Brain microvascular endothelial cell (primary cell): ENCODE measurements at regions not wholly inside any gene's neighbourhood (a gene's known extent, or its start where the extent isn't known, plus 50 kb on each side); places are given as distances from the start of the nearest gene placed in this dataset.

Source experiments
- DNase-seq: peaks from one replicate; pipeline ENCODE4 v3.0.0-alpha.2; 2020
- H3K27ac ChIP-seq: fragments of 250-450 bp; sonication (Bioruptor Pico); 2 replicates; pipeline ENCODE4 v1.5.1; 2020; ENCODE audit warnings: mild to moderate bottlenecking, moderate library complexity
- H3K27me3 ChIP-seq: fragments of 250-450 bp; sonication (Bioruptor Pico); replicated peaks from 2 replicates; pipeline ENCODE4 v1.5.1; 2020; ENCODE audit warnings: mild to moderate bottlenecking
- H3K36me3 ChIP-seq: fragments of 250-450 bp; sonication (Bioruptor Pico); replicated peaks from 2 replicates; pipeline ENCODE4 v1.5.1; 2020; ENCODE audit warnings: mild to moderate bottlenecking
- H3K4me3 ChIP-seq: 2 replicates; pipeline ENCODE4 v1.5.1; 2011; ENCODE audit warnings: low read depth, mild to moderate bottlenecking, control low read depth, low read length, moderate library complexity
- in situ Hi-C: cut with HindIII; loops from 2 replicates; pipeline ENCODE4 v1.10.0; 2017; ENCODE audit warnings: low sequenced_read_pairs, low pct_ligation_motif_present
- TF ChIP-seq, protein P1 (sequence below): IDR thresholded peaks from 2 replicates; pipeline ENCODE4 v1.5.1; 2011; ENCODE audit warnings: low read depth, mild to moderate bottlenecking, moderate library complexity, low read length, control low read depth, inconsistent platforms; ENCODE audit errors: missing control alignments

DNA sequence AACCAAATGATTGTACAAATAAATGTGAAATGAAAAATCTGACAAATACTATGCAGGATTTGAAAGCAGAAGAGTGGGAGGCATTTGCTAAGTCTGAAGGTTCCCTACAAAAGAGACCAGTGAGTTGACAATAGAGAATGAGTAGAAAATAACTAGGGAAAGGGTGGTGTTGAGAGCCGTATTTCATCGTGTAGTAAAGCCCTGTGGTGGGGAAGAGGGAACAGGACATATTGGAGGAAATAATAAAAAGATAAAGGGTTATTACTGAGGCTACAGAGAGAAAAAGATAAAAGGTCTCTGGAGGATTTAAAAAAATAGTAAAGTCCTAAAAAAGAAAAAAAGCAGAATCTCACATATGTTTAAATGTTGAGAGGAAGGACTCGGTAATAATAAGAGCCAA is 268.8 kb downstream of the DUSP6 start:
- Histone ChIP-seq H3K4me3 (no peak overlapping the region), H3K36me3 (no peaks in the 10 kb centered on the region), H3K27ac (no peak overlapping the region), H3K27me3 (no peaks in the 10 kb centered on the region)
- in situ Hi-C loops, result no loop called here
- DNase-seq, result no peak
- TF ChIP-seq, protein P1, sequence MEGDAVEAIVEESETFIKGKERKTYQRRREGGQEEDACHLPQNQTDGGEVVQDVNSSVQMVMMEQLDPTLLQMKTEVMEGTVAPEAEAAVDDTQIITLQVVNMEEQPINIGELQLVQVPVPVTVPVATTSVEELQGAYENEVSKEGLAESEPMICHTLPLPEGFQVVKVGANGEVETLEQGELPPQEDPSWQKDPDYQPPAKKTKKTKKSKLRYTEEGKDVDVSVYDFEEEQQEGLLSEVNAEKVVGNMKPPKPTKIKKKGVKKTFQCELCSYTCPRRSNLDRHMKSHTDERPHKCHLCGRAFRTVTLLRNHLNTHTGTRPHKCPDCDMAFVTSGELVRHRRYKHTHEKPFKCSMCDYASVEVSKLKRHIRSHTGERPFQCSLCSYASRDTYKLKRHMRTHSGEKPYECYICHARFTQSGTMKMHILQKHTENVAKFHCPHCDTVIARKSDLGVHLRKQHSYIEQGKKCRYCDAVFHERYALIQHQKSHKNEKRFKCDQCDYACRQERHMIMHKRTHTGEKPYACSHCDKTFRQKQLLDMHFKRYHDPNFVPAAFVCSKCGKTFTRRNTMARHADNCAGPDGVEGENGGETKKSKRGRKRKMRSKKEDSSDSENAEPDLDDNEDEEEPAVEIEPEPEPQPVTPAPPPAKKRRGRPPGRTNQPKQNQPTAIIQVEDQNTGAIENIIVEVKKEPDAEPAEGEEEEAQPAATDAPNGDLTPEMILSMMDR, result no peak

DNA sequence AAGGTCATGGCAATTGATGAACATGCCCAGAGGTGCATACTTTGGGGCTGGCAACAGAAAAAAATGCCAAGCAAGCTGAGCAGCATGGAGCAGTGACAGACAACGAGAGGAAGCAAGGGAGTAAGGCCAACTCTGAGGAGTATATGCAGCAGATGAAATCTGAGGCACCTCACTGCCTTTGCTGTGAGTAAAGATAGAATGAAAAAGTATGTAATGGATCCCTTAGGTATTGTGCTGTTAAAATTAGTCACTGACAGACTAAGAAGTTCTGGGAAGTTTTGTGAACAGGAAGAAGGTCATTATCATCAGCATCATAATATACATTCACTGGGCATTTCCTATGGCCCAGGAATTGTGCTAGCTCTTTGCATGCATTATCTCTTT is 269.9 kb downstream of the DUSP6 start:
- in situ Hi-C loops, result no loop called here
- no peak overlapping the region for H3K4me3 ChIP-seq
- no peaks in the 10 kb centered on the region for H3K27me3 ChIP-seq
- no peak overlapping the region for H3K27ac ChIP-seq
- TF ChIP-seq, protein P1, result no peak
- no peaks in the 10 kb centered on the region for H3K36me3 ChIP-seq
- no peak for DNase-seq

DNA sequence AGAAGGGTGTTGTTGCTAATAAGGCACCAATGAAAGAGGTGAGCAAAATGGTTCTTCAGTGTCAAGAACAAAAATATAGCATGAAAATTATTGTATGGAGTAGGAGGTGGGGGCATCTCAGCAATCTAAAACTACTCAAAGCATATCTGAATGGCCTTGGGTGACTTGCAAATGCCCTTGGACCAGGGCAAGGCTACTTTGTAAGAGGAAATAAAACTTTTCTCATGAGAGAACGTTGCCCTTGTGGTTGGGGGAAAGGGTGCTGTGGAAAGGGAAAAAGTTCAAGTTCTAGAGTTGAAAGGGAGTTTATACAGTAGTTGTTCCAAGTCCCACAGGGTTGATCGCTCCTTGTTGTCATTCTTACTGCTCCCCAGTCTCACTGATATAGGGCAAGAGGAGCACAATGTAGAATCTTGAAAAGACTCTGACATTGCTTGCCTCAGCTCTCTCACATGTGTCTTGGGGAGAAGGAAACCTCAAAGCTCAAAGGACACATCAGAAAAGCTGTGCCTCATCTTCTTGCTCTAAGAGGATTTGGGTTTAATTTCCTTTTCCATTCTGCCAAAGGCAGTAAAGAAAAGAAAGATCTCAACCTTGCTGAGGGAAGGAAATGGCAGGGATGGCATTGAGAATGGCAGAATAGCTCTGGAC is 270.5 kb downstream of the DUSP6 start:
- Histone ChIP-seq H3K36me3 (no peaks in the 10 kb centered on the region), H3K27ac (no peak overlapping the region), H3K27me3 (no peaks in the 10 kb centered on the region), H3K4me3 (no peak overlapping the region)
- in situ Hi-C loops, result no loop called here
- DNase-seq, result no peak
- TF ChIP-seq, protein P1, result no peak

DNA sequence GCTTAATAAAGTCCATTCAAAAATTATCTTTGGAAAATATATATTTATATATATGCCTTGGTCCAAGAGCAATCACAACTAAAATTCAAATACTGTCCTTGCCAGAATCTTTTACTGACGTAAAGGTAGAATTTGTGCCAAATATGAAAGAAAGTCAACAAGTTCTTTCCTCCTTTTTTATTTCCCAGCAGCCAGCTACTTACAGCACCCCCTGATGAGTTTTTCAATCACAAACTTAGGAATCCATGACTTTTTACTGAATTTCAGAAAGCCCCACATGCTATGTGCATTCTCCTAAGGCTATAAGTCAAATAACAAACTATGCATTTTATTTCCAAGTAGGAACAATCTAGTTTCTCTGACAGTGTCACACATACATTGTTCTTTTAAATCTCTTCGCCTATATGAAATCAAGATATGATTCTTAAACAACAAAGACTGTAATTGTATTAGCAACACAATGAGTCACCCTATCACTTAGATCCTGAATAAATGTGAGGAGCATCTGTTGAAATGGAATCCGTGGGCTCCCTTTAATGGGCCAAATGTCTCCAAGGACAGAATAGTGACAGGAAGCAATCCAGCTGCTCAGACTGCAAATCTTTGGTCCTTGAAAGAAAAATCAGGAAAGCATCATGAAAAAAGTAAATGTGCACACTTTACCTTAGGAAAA is 271.4 kb downstream of the DUSP6 start:
- in situ Hi-C loops, result no loop called here
- H3K27ac ChIP-seq, result no peak overlapping the region

DNA sequence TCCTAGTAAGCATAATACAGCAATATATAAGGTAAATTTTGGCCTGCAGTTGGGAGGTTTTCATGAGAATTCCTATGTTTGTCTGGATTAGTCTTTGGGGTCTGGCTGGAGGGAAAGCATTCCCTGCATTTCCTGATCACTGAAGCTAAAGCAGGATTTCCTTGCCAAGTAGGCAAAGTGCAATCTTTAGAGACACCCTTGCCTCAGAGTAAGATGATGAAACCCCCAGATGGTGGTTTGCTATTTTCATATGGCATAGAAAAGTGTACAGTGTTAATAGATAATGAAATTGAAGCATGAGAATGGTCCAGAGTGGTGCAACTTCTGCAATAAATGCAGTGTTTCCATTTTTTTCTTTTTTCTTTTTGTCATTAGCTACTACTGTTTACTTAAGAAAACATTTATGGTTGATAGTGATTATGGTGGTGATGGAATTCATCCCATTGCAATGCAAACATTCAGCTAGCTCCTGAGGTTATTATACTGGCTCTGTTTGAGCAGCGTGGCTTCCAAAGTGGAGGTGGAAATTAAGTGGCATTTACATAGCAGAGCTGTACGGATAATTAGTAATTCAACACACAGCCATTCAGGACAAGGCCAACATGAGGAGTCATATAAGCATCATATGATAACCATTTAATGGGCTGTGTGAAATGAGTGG is 276.3 kb downstream of the DUSP6 start:
- in situ Hi-C loops, result no loop called here
- TF ChIP-seq, protein P1, result no peak
- H3K27ac ChIP-seq, result no peak overlapping the region
- DNase-seq, result no peak
- H3K36me3 ChIP-seq, result no peaks in the 10 kb centered on the region
- H3K27me3 ChIP-seq, result no peaks in the 10 kb centered on the region
- H3K4me3 ChIP-seq, result no peak overlapping the region

More for the DNA sequence above, 271.4 kb downstream of the DUSP6 start:
- Histone ChIP-seq H3K27me3 (no peaks in the 10 kb centered on the region), H3K36me3 (no peaks in the 10 kb centered on the region), H3K4me3 (no peak overlapping the region)
- TF ChIP-seq, protein P1, result no peak
- DNase-seq, result no peak
